NCI-H2081 (cell line): ENCODE measurements at regions not wholly inside any gene's neighbourhood (a gene's known extent, or its start where the extent isn't known, plus 50 kb on each side); places are given as distances from the start of the nearest gene placed in this dataset.

ENCODE experiments used
- DNase-seq, 2 experiments: peaks; one replicate each; lab custom pipeline; 2025; lab: John Stamatoyannopoulos, UW

GRCh38 chr3:26525013-26525412 lies 97.6 kb upstream of the LRRC3B start:
- no peak for DNase-seq

- DNase-seq: no peak
Observed at GRCh38 chr3:26535151-26535550, 87.4 kb upstream of the LRRC3B start.

DNA sequence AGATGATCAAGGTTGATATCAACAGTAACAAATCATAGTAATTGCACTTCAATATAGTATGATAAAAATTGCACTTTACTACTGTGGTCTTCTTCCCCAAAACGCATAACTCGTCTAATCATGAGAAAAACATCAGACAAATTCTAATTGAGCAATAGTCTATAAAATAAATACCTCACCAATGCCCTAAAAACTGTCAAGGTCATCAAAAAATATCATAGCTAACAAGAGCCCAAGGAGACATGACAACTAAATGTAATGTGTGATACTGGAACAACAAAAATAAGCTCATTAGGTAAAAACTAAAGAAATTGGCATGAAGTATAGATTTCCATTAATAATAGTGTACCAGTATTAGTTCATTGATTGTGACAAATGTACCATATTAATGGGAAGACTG lies 85.6 kb upstream of the LRRC3B start:
- DNase-seq: no peak

- no peak for DNase-seq
Observed at GRCh38 chr3:26550413-26550812, 72.2 kb upstream of the LRRC3B start.

DNA sequence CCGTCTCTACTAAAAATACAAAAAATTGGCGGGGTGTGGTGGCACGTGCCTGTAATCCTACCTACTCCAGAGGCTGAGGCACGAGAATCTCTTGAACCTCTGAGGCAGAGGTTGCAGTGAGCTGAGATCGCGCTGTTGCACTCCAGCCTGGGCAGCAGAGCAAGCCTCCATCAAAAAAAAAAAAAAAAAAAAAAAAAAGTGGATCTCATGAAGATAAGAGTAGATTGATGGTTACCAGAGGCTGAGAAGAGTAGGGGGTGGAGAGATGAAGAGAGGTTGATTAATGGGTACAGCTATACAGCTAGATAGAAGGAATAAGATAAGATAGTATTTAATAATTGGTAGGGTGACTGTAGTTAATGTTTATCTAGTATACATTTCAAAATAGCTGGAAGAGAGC lies 65.9 kb upstream of the LRRC3B start:
- DNase-seq: no peak

- DNase-seq: no peak
Observed at GRCh38 chr3:26558257-26558656, 64.3 kb upstream of the LRRC3B start.

DNA sequence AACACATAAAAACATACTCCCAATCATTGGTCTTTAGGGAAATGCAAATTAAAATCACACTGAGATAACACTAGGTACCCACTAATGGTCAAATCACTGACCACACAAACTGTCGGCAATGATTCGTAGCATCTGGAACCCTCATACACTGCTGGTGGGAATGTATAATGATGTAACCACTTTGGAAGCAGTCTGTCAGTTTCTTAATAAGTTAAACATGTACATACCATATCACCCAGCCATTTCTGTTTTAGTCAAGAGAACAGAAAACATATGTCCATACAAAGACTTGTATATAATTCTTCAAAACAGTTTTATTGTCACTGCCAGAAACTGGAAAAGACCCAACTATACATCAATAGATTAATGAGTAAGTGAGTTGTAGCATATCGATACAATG lies 63.3 kb upstream of the LRRC3B start:
- DNase-seq: no peak

DNA sequence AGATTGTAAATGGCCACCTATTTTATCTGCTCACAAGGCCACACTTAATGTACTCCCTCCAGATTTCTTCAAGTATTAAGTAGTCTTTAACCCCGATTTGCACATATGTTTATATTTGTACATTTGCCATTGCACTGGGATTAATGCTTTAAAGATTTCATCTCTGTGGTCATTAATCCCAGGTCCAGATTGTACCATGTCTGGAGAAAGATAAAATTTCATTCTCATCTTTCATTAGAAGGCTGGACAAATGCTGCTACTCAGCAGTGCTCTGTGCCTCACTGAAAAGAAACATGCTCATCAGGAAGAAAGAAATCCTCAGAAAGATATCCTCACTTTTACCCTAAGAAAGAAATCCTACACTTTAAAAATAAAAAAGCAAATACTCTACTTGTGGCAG lies 62.5 kb upstream of the LRRC3B start:
- no peak for DNase-seq

GRCh38 chr3:26562021-26562768 lies 60.4 kb upstream of the LRRC3B start:
- DNase-seq: no peak
